GM18502 (cell line): ENCODE measurements at regions not wholly inside any gene's neighbourhood (a gene's known extent, or its start where the extent isn't known, plus 50 kb on each side); places are given as distances from the start of the nearest gene placed in this dataset.
"Not testable (repeated sequence)": the region's sequence is repeated elsewhere in the genome, so short reads cannot be mapped to it uniquely, and the experiment has no call there.

ENCODE experiments used
- ATAC-seq: cut with Tn5 transposase; IDR thresholded peaks from one replicate; pipeline ENCODE4 v1.9.1; 2021; ENCODE audit warnings: mild to moderate bottlenecking; ENCODE audit not compliant: unreplicated experiment, poor library complexity

GRCh38 chr2:89947208-89947815 is 1255.8 kb downstream of the RPIA start:
- not testable (repeated sequence) for ATAC-seq

GRCh38 chr2:89948102-89948501 is 1256.6 kb downstream of the RPIA start:
- ATAC-seq: not testable (repeated sequence)

GRCh38 chr2:89950807-89951206 is 1259.3 kb downstream of the RPIA start:
- ATAC-seq: not testable (repeated sequence)

DNA sequence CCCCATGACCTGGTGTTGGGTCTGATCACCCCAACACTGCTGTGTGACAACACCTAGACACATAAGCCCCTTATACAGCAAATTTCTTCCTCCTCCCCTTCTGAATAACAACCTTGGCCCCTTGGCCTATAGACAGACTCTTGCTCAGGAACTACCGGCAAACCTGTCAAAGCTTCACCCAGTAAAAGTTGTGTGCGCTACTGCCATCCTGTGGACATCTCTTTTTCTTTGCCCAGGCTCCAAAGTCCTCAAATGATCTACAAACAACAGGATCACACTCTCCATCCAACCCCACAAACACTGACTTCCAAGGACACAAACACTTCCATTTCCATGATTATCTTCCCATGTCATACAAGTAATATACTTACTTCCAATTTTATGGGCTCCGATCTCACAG is 1265.8 kb downstream of the RPIA start:
- ATAC-seq: not testable (repeated sequence)

DNA sequence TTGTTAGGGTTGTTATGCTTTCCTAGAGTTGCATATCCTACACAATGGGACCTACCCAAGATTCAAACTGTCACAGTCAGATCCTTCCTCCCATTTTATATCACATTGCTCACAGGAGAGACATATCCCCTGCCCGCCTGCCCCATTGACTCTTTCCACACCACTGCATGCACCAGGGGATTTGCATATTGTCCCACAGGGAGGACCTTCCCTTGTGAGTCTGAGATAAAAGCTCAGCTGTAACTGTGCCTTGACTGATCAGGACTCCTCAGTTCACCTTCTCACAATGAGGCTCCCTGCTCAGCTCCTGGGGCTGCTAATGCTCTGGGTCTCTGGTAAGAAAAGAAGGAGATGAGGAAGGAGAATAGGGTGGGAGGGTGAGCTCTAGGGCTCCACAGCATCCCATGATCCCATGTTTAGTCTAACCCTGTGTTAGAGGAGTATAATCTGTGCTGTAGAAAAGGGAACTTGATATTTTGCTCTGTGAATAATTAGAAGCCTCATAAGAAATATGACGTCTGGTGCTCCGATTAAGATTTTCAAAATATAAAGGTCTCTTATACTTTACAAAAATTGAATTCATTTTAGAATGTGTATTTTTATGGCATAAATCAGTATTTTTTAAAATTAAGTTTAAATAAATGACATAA is 1268.4 kb downstream of the RPIA start:
- not testable (repeated sequence) for ATAC-seq

DNA sequence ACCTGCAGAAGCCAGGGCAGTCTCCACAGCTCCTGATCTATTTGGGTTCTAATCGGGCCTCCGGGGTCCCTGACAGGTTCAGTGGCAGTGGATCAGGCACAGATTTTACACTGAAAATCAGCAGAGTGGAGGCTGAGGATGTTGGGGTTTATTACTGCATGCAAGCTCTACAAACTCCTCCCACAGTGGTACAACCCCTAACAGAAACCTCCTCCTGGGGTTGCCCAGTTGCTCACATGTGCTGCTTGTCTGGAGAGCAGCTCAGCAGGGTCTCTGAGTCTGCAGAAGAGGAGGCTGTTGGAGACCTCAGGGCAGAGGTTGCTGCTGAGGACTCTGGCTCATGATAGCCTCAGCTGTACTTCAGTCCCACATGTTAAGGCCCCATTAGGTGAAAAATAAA is 1269.1 kb downstream of the RPIA start:
- not testable (repeated sequence) for ATAC-seq

GRCh38 chr2:89968567-89968966 is 1277.1 kb downstream of the RPIA start:
- not testable (repeated sequence) for ATAC-seq

DNA sequence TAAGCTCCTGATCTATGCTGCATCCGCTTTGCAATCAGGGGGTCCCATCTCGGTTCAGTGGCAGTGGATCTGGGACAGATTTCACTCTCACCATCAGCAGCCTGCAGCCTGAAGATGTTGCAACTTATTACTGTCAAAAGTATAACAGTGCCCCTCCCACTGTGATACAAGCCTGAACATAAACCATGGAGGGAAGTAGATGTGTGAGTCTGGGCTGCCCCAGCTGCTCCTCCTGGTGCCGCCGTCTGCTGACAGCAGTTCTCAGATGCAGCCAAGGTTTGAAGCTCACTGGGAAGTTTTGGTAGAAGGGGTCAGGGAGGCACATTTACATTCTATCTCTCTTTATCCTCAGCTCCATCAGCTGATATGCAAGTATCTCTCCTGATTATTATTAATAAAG is 1277.7 kb downstream of the RPIA start:
- not testable (repeated sequence) for ATAC-seq

DNA sequence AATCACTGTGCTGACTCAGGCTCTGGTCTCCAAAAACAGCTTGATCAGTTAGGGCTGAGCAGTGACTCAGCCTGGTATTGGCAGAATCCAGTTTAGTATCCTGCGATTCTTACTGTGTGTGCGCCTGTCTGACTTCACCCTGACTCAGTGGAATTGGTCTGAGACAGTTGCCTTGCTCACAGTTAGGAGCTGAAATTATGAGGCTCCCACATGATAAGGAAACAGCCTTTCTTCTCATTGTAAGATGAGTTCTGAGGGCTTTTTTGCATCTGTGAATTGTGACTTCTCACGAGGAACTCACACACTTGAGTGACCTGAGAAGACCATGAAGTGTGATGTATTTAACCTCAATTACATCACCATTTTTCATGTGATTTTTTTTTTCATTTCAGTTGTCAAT is 1282.4 kb downstream of the RPIA start:
- not testable (repeated sequence) for ATAC-seq

GRCh38 chr2:89979826-89980537 is 1288.5 kb downstream of the RPIA start:
- not testable (repeated sequence) for ATAC-seq

- not testable (repeated sequence) for ATAC-seq
Observed at GRCh38 chr2:89982246-89982645, 1290.8 kb downstream of the RPIA start.

GRCh38 chr2:89985650-89986049 is 1294.2 kb downstream of the RPIA start:
- ATAC-seq: not testable (repeated sequence)

GRCh38 chr2:89986532-89986931 is 1295.1 kb downstream of the RPIA start:
- ATAC-seq: not testable (repeated sequence)

GRCh38 chr2:89996779-89997178 is 1305.3 kb downstream of the RPIA start:
- ATAC-seq: not testable (repeated sequence)

- not testable (repeated sequence) for ATAC-seq
Observed at GRCh38 chr2:90004553-90004952, 1313.1 kb downstream of the RPIA start.

DNA sequence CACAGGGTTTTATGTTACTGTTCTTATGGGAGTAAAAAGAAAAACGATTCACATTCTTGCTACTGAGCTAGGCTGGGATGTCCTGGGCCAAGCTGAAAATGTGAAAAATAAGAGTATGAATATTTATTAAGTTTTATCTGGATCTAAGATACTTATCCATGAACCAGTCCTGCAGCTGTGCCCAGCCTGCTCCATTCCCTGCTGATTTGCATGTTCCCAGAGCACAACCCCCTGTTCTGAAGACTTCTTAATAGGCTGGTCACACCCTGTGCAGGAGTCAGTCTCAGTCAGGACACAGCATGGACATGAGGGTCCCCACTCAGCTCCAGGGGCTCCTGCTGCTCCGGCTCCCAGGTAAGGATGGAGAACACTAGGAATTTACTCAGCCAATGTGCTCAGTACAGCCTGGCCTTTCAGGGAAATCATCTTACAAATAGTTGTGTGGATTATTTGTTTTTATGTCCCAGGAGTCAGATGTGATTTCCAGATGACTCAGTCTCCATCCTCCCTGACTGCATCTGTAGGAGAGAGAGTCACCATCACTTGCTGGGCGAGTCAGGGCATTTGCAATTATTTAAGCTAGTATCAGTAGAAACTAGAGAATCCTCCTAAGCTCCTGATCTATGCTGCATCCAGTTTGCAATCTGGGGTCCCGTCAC is 1319.1 kb downstream of the RPIA start:
- not testable (repeated sequence) for ATAC-seq

GRCh38 chr2:90011101-90011443 is 1319.6 kb downstream of the RPIA start:
- ATAC-seq: not testable (repeated sequence)

DNA sequence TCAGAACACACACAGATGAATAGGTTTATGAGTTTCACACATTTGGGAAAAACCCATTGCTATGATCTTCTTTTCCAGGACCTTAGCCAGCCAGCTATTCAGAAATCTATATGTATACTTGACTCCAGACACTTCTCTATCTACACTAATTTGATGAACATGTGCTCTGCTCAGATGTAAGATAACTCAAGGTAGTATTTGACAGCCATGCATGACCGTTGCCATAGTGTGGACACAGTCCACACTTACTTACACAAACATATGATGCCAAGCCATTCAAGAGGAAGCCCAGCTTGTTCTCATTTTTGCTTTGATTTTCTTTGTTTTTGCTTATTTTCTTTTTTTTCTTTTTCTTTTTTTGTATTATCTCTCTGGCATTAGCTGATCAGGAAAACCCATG is 1328.4 kb downstream of the RPIA start:
- not testable (repeated sequence) for ATAC-seq

DNA sequence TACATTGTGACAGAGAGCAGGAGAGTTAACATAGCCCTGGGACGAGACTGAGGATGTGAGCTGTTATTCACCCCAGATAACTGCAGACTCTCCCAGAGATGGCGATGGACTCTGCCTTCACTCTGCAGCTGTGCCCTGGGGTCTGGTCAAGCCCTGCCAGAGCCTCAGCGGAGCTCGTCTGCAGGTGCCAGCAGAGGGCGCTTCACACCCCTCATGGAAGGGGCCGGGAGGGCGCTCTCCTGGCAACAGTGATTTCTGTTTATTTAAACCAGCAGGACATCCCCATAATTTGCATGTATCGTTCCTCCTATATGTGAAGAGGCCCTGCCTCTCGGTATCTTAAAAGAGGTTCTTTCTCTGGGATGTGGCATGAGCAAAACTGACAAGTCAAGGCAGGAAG is 1329.8 kb downstream of the RPIA start:
- ATAC-seq: peak; percentile 60

DNA sequence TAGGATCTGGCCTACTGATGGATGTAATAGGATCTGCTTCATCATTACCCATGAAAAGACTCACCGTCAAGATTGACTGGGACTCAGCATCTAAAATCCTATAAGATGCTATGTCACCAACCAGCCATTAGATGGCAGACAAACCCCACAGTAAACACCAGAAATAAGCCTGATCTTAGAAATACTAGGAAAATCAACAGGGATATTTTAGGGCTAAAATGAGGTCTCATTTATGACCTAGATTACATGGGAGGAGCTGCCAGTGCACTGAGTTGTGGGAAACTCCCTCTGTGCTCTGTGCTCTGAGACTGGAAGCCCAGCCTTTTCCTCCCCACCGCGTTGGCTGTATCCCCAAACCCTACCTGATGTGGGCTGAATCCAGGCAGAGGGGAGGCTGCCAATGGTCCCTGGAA is 1335.8 kb downstream of the RPIA start:
- ATAC-seq: peak; percentile 69
